PC-3 (cell line): ENCODE measurements at regions not wholly inside any gene's neighbourhood (a gene's known extent, or its start where the extent isn't known, plus 50 kb on each side); places are given as distances from the start of the nearest gene placed in this dataset.

Experiments used
- ATAC-seq: fragments of 200-7000 bp; cut with Tn5 transposase; 2 replicates; pipeline ENCODE4 v1.9.1; 2020; ENCODE audit warnings: mild to moderate bottlenecking, moderate library complexity
- BruUV-seq: library from RNA; stranded (reverse); fragments of 400-500 nt; replicated peaks from 2 replicates; lab custom pipeline; 2021; lab: Mats Ljungman, UMichigan
- CTCF ChIA-PET: fragments of 300-600 bp; sonication (Branson Sonifier 250); formaldehyde crosslinking; loops from one replicate; lab custom pipeline; 2022; ENCODE audit warnings: antibody characterized with exemption; lab: Charles Lee
- POLR2A ChIA-PET: fragments of 300-600 bp; sonication (Branson Sonifier 250); formaldehyde crosslinking; loops from one replicate; lab custom pipeline; 2022; ENCODE audit warnings: antibody characterized with exemption; ENCODE audit not compliant: unreplicated experiment; lab: Charles Lee
- DNase-seq: peaks from one replicate; pipeline ENCODE4 v3.0.0-alpha.2; 2015
- H2AFZ ChIP-seq: fragments of 300-600 bp; sonication (generic); 2 replicates; pipeline ENCODE4 v1.6.0; 2016; ENCODE audit warnings: antibody characterized with exemption, low read length
- H3F3A ChIP-seq: fragments of 300-600 bp; sonication (generic); one replicate; pipeline ENCODE4 v1.6.0; 2017; ENCODE audit warnings: antibody characterized with exemption, low read length, control low read depth, mild to moderate bottlenecking; ENCODE audit not compliant: unreplicated experiment
- H3K27ac ChIP-seq: fragments of 300-600 bp; sonication (generic); 2 replicates; pipeline ENCODE4 v1.5.1; 2016; ENCODE audit warnings: mild to moderate bottlenecking, low read length
- H3K27me3 ChIP-seq: fragments of 300-600 bp; sonication (generic); 2 replicates; pipeline ENCODE4 v1.6.1; 2016; ENCODE audit warnings: low read length, mixed read lengths
- H3K36me3 ChIP-seq: fragments of 300-600 bp; sonication (generic); 2 replicates; pipeline ENCODE4 v1.6.1; 2016; ENCODE audit warnings: low read depth, mixed run types, low read length, mixed read lengths
- H3K4me1 ChIP-seq: fragments of 300-600 bp; sonication (generic); 2 replicates; pipeline ENCODE4 v1.5.1; 2016; ENCODE audit warnings: low read length; ENCODE audit not compliant: insufficient read depth
- H3K4me2 ChIP-seq: fragments of 300-600 bp; sonication (generic); 2 replicates; pipeline ENCODE4 v1.6.0; 2016; ENCODE audit warnings: low read length
- H3K4me3 ChIP-seq: fragments of 300-600 bp; sonication (generic); 2 replicates; pipeline ENCODE4 v1.5.1; 2016; ENCODE audit warnings: mild to moderate bottlenecking, low read length, mixed read lengths
- H3K79me2 ChIP-seq: fragments of 300-600 bp; sonication (generic); 2 replicates; pipeline ENCODE4 v1.6.1; 2017; ENCODE audit warnings: low read length, mixed read lengths
- H3K9ac ChIP-seq: fragments of 300-600 bp; sonication (generic); 2 replicates; pipeline ENCODE4 v1.6.0; 2016; ENCODE audit warnings: mild to moderate bottlenecking, low read length
- H3K9me2 ChIP-seq: fragments of 300-600 bp; sonication (generic); replicated peaks from 2 replicates; pipeline ENCODE4 v1.6.1; 2016; ENCODE audit warnings: mixed run types, low read length, mixed read lengths
- H3K9me3 ChIP-seq: fragments of 300-600 bp; sonication (generic); 2 replicates; pipeline ENCODE4 v1.6.1; 2016; ENCODE audit warnings: low read length, mixed read lengths
- H4K20me1 ChIP-seq: fragments of 300-600 bp; sonication (generic); 2 replicates; pipeline ENCODE4 v1.6.1; 2016; ENCODE audit warnings: low read length, mixed read lengths
- EZH2 ChIP-seq: fragments of 300-600 bp; sonication (generic); IDR thresholded peaks from one replicate; pipeline ENCODE4 v1.6.1; 2017; ENCODE audit warnings: antibody characterized with exemption, mild to moderate bottlenecking, low read length; ENCODE audit not compliant: unreplicated experiment
- EZH2phosphoT487 ChIP-seq: fragments of 300-600 bp; sonication (generic); IDR thresholded peaks from 2 replicates; pipeline ENCODE4 v1.6.1; 2018; ENCODE audit warnings: mild to moderate bottlenecking, antibody characterized with exemption, low read length, borderline replicate concordance
- intact Hi-C: fragments of 100-400 bp; cut with micrococcal nuclease; formaldehyde crosslinking; loops from 2 replicates; pipeline ENCODE4 v1.9.0; 2023
- TF ChIP-seq, protein P1 (sequence below): fragments of 300-600 bp; sonication (generic); conservative IDR thresholded peaks from 2 replicates; pipeline ENCODE4 v1.5.1; 2017; ENCODE audit warnings: antibody characterized with exemption, low read depth, mild to moderate bottlenecking, low read length

DNA sequence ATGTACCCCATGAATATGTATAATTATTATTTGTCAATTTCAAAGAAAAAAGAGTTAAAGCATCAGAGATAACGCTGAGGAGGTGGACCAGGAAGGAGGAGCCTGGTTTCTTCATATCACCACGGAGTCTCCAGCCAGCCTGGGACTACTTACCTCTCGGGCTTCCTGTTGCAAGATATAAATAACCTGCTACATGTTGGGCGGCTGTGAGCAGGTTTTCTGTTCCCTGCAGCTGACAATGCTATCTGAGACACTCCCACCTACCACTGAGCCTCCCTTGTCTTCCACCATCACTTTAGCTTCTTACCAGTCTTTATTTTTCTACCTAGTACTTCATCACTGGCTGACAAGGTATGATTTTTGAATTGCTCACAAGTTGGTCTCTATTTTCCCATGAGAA, 102.7 kb upstream of the CPEB4 start:
- H3K4me3 ChIP-seq = no peak overlapping the region
- no peaks in the 10 kb centered on the region for H3K9me2 ChIP-seq
- no peak overlapping the region for H3K27ac ChIP-seq
- no peaks in the 10 kb centered on the region for H4K20me1 ChIP-seq
- POLR2A ChIA-PET = no interaction called here
- H3F3A ChIP-seq = peaks cover 3% of the 10 kb centered on the region
- H3K79me2 ChIP-seq = no peaks in the 10 kb centered on the region
- no peaks in the 10 kb centered on the region for H3K9me3 ChIP-seq
- no peak overlapping the region for H2AFZ ChIP-seq
- CTCF ChIA-PET = no interaction called here
- intact Hi-C loops = no loop called here
- H3K9ac ChIP-seq = no peak overlapping the region
- H3K36me3 ChIP-seq = no peaks in the 10 kb centered on the region
- peaks cover 42% of the 10 kb centered on the region for H3K4me1 ChIP-seq
- H3K4me2 ChIP-seq = no peak overlapping the region
- TF ChIP-seq, protein P1, sequence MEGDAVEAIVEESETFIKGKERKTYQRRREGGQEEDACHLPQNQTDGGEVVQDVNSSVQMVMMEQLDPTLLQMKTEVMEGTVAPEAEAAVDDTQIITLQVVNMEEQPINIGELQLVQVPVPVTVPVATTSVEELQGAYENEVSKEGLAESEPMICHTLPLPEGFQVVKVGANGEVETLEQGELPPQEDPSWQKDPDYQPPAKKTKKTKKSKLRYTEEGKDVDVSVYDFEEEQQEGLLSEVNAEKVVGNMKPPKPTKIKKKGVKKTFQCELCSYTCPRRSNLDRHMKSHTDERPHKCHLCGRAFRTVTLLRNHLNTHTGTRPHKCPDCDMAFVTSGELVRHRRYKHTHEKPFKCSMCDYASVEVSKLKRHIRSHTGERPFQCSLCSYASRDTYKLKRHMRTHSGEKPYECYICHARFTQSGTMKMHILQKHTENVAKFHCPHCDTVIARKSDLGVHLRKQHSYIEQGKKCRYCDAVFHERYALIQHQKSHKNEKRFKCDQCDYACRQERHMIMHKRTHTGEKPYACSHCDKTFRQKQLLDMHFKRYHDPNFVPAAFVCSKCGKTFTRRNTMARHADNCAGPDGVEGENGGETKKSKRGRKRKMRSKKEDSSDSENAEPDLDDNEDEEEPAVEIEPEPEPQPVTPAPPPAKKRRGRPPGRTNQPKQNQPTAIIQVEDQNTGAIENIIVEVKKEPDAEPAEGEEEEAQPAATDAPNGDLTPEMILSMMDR = no peak
- TF ChIP-seq EZH2 = no peak
- no peak for TF ChIP-seq EZH2phosphoT487
- DNase-seq = no peak
- no peaks in the 10 kb centered on the region for H3K27me3 ChIP-seq
- no TSS peak for BruUV-seq
- ATAC-seq = no peak

GRCh38 chr5:173785866-173786265, 102.3 kb upstream of the CPEB4 start:
- Histone ChIP-seq H4K20me1 (no peaks in the 10 kb centered on the region), H3K4me1 (peaks cover 42% of the 10 kb centered on the region), H3K79me2 (no peaks in the 10 kb centered on the region), H2AFZ (no peak overlapping the region), H3K4me3 (no peak overlapping the region), H3K9ac (no peak overlapping the region), H3K9me3 (no peaks in the 10 kb centered on the region), H3K9me2 (no peaks in the 10 kb centered on the region), H3K4me2 (no peak overlapping the region), H3K27me3 (no peaks in the 10 kb centered on the region), H3K36me3 (no peaks in the 10 kb centered on the region), H3K27ac (no peak overlapping the region), H3F3A (peaks cover 3% of the 10 kb centered on the region)
- BruUV-seq = no TSS peak
- DNase-seq = no peak
- ChIA-PET CTCF (no interaction called here), POLR2A (no interaction called here)
- ATAC-seq = no peak
- TF ChIP-seq, protein P1 = no peak
- no peak for TF ChIP-seq EZH2phosphoT487
- no peak for TF ChIP-seq EZH2
- intact Hi-C loops = no loop called here

DNA sequence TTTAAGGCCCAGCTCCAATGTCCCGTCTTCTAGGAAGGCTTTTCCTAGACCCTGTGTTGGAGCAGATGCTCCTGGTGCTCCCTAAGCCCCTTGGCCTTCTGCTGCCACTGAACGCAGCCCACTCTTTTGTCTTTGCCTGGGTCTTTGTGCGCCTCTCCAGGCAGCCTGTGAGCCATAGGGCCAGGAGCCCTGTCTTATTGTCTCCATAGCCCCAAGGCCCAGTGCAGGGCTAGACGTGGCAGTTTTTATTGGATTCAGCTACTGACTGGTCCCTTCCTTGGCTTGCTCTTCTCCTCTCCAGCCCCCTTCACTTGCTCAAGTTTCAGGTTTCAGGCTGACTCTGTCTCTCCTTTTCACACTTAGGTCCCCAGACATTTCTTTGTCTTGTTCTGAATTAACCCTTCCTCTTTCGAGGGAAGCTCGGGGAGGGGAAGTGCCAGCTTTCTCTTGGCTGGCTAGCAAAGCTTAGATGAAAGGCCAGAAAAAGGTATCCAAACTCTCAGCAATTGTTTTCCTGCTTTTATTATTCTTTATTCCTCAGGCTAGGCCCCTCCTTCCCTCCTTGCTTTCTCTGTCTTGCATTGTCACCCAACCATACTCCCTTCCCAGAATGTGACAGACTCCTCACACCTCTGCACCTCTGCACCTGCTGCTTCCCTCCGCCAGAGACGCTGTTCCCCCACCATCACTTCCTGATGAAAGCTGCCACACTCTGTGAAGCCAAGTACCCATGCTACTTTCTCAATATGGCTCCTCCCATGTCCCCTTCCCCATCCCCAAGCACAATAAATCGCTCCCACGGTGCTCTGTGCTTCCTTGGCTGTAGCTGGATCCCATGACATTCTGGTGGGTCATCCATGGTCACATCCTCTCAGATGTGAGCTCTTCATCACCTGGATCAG, 101.6 kb upstream of the CPEB4 start:
- TF ChIP-seq, protein P1 = no peak
- TF ChIP-seq EZH2phosphoT487 (no peak), EZH2 (no peak)
- Histone ChIP-seq H4K20me1 (no peaks in the 10 kb centered on the region), H3K27me3 (no peaks in the 10 kb centered on the region), H3K4me1 (peaks cover 37% of the 10 kb centered on the region), H3F3A (peaks cover 2% of the 10 kb centered on the region), H3K4me2 (no peak overlapping the region), H3K36me3 (no peaks in the 10 kb centered on the region), H2AFZ (no peak overlapping the region), H3K9ac (no peak overlapping the region), H3K27ac (no peak overlapping the region), H3K4me3 (no peak overlapping the region), H3K79me2 (no peaks in the 10 kb centered on the region), H3K9me3 (no peaks in the 10 kb centered on the region), H3K9me2 (no peaks in the 10 kb centered on the region)
- DNase-seq (no peak), ATAC-seq (no peak)
- intact Hi-C loops = no loop called here
- ChIA-PET CTCF (no interaction called here), POLR2A (no interaction called here)
- no TSS peak for BruUV-seq
